CD14-positive monocyte (primary cell): ENCODE measurements at regions not wholly inside any gene's neighbourhood (a gene's known extent, or its start where the extent isn't known, plus 50 kb on each side); places are given as distances from the start of the nearest gene placed in this dataset.

Source experiments
- DNase-seq, 3 donors: peaks; one replicate each; pipeline ENCODE4 v3.0.0-alpha.2; 2011 to 2022
- H2AFZ ChIP-seq: 2 replicates; pipeline ENCODE4 v1.6.0; 2012; ENCODE audit warnings: mild to moderate bottlenecking, low read depth, low read length, inconsistent platforms; ENCODE audit not compliant: insufficient read depth, poor library complexity, severe bottlenecking
- H3K27ac ChIP-seq, 2 donors: 1 replicate in 1 of 2; 2 replicates in 1 of 2; pipeline ENCODE4 v1.5.1; 2012 to 2013; ENCODE audit warnings: low read length in 2 of 2, control low read depth in 1 of 2, inconsistent platforms in 1 of 2, low read depth in 1 of 2, mild to moderate bottlenecking in 1 of 2
- H3K27me3 ChIP-seq, 2 donors: one replicate each; pipeline versions ENCODE4 v1.6.0 to v1.6.1; 2011 to 2013; ENCODE audit warnings: low read length in 2 of 2; ENCODE audit not compliant: control insufficient read depth in 2 of 2, insufficient read depth in 2 of 2
- H3K36me3 ChIP-seq, 2 donors: replicated peaks in 1 of 2; 1 replicate in 1 of 2; 2 replicates in 1 of 2; pipeline versions ENCODE4 v1.5.1 to v1.6.1; 2012 to 2013; ENCODE audit warnings: low read length in 2 of 2, control low read depth in 1 of 2, inconsistent platforms in 1 of 2, mild to moderate bottlenecking in 1 of 2; ENCODE audit not compliant: insufficient read depth in 2 of 2, control insufficient read depth in 1 of 2
- H3K4me1 ChIP-seq, 2 donors: 1 replicate in 1 of 2; 2 replicates in 1 of 2; pipeline versions ENCODE4 v1.5.1 to v1.6.1; 2012 to 2013; ENCODE audit warnings: low read length in 2 of 2, control low read depth in 1 of 2, inconsistent platforms in 1 of 2, mild to moderate bottlenecking in 1 of 2, moderate library complexity in 1 of 2; ENCODE audit not compliant: insufficient read depth in 2 of 2, control insufficient read depth in 1 of 2
- H3K4me2 ChIP-seq: replicated peaks from 2 replicates; pipeline ENCODE3; 2012; ENCODE audit warnings: low read length, moderate library complexity, mild to moderate bottlenecking; ENCODE audit not compliant: poor library complexity, severe bottlenecking; ENCODE audit errors: extremely low read depth
- H3K4me3 ChIP-seq, 3 experiments: fragments of 200-600 bp in 1 of 3; sonication (generic) in 1 of 3; replicated peaks in 1 of 3; 1 replicate in 2 of 3; 2 replicates in 1 of 3; pipeline ENCODE4 v1.5.1; 2011 to 2013; ENCODE audit warnings: low read length in 3 of 3, mild to moderate bottlenecking in 3 of 3, control low read depth in 2 of 3, low read depth in 2 of 3, inconsistent platforms in 1 of 3, moderate library complexity in 1 of 3
- H3K79me2 ChIP-seq: 2 replicates; pipeline ENCODE4 v1.6.0; 2012; ENCODE audit warnings: mild to moderate bottlenecking, control low read depth, inconsistent platforms, low read length, moderate library complexity; ENCODE audit not compliant: insufficient read depth
- H3K9ac ChIP-seq: 2 replicates; pipeline ENCODE4 v1.6.0; 2017; ENCODE audit warnings: low read length, mild to moderate bottlenecking; ENCODE audit not compliant: insufficient read depth, poor library complexity, severe bottlenecking
- H3K9me3 ChIP-seq, 2 donors: replicated peaks in 1 of 2; 1 replicate in 1 of 2; 2 replicates in 1 of 2; pipeline versions ENCODE4 v1.5.1 to v1.6.1; 2012 to 2013; ENCODE audit warnings: low read length in 2 of 2, control low read depth in 1 of 2; ENCODE audit not compliant: control insufficient read depth in 1 of 2, insufficient read depth in 1 of 2
- H4K20me1 ChIP-seq: 2 replicates; pipeline ENCODE4 v1.6.0; 2012; ENCODE audit warnings: mild to moderate bottlenecking, low read length, control low read depth, moderate library complexity; ENCODE audit not compliant: insufficient read depth
- H3K27ac Mint-ChIP-seq, 7 donors: one replicate each; pipeline ENCODE4 v1.8.0; 2020; ENCODE audit warnings: mild to moderate bottlenecking in 7 of 7, mixed read lengths in 7 of 7, moderate library complexity in 6 of 7, inconsistent platforms in 2 of 7
- H3K27me3 Mint-ChIP-seq, 3 donors: one replicate each; pipeline ENCODE4 v1.8.0; 2021 to 2022; ENCODE audit warnings: low read depth in 3 of 3, mild to moderate bottlenecking in 3 of 3, mixed read lengths in 3 of 3, moderate library complexity in 3 of 3, inconsistent platforms in 1 of 3
- H3K36me3 Mint-ChIP-seq, 2 donors: one replicate each; pipeline ENCODE4 v1.8.0; 2020; ENCODE audit warnings: mixed read lengths in 2 of 2, inconsistent platforms in 1 of 2, mild to moderate bottlenecking in 1 of 2
- H3K4me1 Mint-ChIP-seq: one replicate; pipeline ENCODE4 v1.8.0; 2020; ENCODE audit warnings: mild to moderate bottlenecking, mixed read lengths
- H3K4me3 Mint-ChIP-seq, 2 donors: one replicate each; pipeline ENCODE4 v1.8.0; 2020; ENCODE audit warnings: mild to moderate bottlenecking in 2 of 2, mixed read lengths in 2 of 2, moderate library complexity in 1 of 2
- H3K9me3 Mint-ChIP-seq, 7 donors: one replicate each; pipeline ENCODE4 v1.8.0; 2020 to 2022; ENCODE audit warnings: mixed read lengths in 7 of 7, mild to moderate bottlenecking in 6 of 7, moderate library complexity in 6 of 7, inconsistent platforms in 2 of 7
- CTCF ChIP-seq: fragments of 200-600 bp; IDR thresholded peaks from one replicate; pipeline ENCODE4 v1.8.0; 2022; ENCODE audit warnings: antibody characterized with exemption, mild to moderate bottlenecking
- WGBS: methylation state at CpG from one replicate; pipeline ENCODE4 v1.1.5; 2013; ENCODE audit warnings: missing lambda C conversion rate; ENCODE audit not compliant: insufficient coverage; 5-methylcytosine and 5-hydroxymethylcytosine counted together
- intact Hi-C, 2 donors: fragments of 100-400 bp; cut with micrococcal nuclease; formaldehyde crosslinking; loops; one replicate each; pipeline versions ENCODE4 v1.15.0 to v1.15.1; 2023

- no peak overlapping the region for H3K4me2 ChIP-seq
- no peak overlapping the region for H2AFZ ChIP-seq
- H3K36me3 Mint-ChIP-seq: no peaks in the 10 kb centered on the region
- H4K20me1 ChIP-seq: no peaks in the 10 kb centered on the region
- no peak overlapping the region for H3K9ac ChIP-seq
- no peak overlapping the region for H3K27ac Mint-ChIP-seq
- H3K4me3 Mint-ChIP-seq: no peak overlapping the region
- H3K27me3 ChIP-seq: no peaks in the 10 kb centered on the region
- H3K79me2 ChIP-seq: no peaks in the 10 kb centered on the region
- no peak overlapping the region for H3K4me3 ChIP-seq
- no peak overlapping the region for H3K27ac ChIP-seq
- no peak for DNase-seq
- TF ChIP-seq CTCF: no peak
- peaks cover 0 to 15% (median 4%) of the 10 kb centered on the region in 3 donors for H3K27me3 Mint-ChIP-seq
- no peaks in the 10 kb centered on the region for H3K4me1 Mint-ChIP-seq
- peaks cover 0 to 4% of the 10 kb centered on the region in 2 donors for H3K9me3 ChIP-seq
- no CpG with 5 or more reads among the region's 1 CpG for WGBS
- intact Hi-C loops: no loop called here
- H3K9me3 Mint-ChIP-seq: peaks cover 0 to 3% (median 0%) of the 10 kb centered on the region in 7 donors
- H3K4me1 ChIP-seq: no peaks in the 10 kb centered on the region
- no peaks in the 10 kb centered on the region for H3K36me3 ChIP-seq
Measured at GRCh38 chr3:10631224-10631623, 125.8 kb upstream of the ATP2B2 start.

DNA sequence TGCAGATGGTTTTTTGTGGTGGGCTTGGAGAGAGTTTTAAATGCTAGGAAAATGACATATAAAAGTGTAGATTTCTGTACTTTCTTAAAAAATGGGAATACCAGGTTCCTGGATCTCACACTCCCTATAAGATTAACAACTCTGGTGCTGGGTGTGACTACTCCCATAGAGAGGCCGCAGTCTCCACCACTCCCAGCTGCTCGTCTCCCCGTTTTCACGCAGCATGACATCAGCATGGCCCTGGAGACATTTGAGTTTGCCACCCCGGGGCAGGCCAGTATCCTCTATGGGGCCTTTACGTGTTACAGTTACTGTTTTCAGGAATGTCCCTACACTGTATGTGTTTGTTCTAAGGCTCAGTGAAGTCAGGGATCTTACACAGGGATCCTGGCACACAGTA lies 126.7 kb upstream of the ATP2B2 start:
- no peak overlapping the region for H2AFZ ChIP-seq
- H3K9ac ChIP-seq: no peak overlapping the region
- H4K20me1 ChIP-seq: no peaks in the 10 kb centered on the region
- H3K79me2 ChIP-seq: no peaks in the 10 kb centered on the region
- H3K27ac ChIP-seq: no peak overlapping the region
- H3K4me3 ChIP-seq: no peak overlapping the region
- H3K27me3 Mint-ChIP-seq: peaks cover 0 to 11% (median 5%) of the 10 kb centered on the region in 3 donors
- no peak overlapping the region for H3K4me2 ChIP-seq
- no peak for DNase-seq
- no peak for TF ChIP-seq CTCF
- no peaks in the 10 kb centered on the region for H3K36me3 ChIP-seq
- no peaks in the 10 kb centered on the region for H3K4me1 ChIP-seq
- no peak overlapping the region for H3K4me3 Mint-ChIP-seq
- H3K27me3 ChIP-seq: no peaks in the 10 kb centered on the region
- intact Hi-C loops: no loop called here
- H3K36me3 Mint-ChIP-seq: no peaks in the 10 kb centered on the region
- H3K27ac Mint-ChIP-seq: no peak overlapping the region
- H3K4me1 Mint-ChIP-seq: no peaks in the 10 kb centered on the region
- 86% methylated on average over 4 of the region's 6 CpGs for WGBS
- H3K9me3 Mint-ChIP-seq: peaks cover 0 to 7% (median 1%) of the 10 kb centered on the region in 7 donors
- H3K9me3 ChIP-seq: peaks cover 0 to 9% of the 10 kb centered on the region in 2 donors
